HG02623 (cell line): ENCODE measurements at regions not wholly inside any gene's neighbourhood (a gene's known extent, or its start where the extent isn't known, plus 50 kb on each side); places are given as distances from the start of the nearest gene placed in this dataset.

Source experiments
- ATAC-seq: cut with Tn5 transposase; IDR thresholded peaks from one replicate; pipeline ENCODE4 v1.9.1; 2021; ENCODE audit warnings: moderate library complexity; ENCODE audit not compliant: unreplicated experiment

- ATAC-seq: no peak
Observed at GRCh38 chr9:107161338-107161737, 121.7 kb upstream of the RAD23B start.

GRCh38 chr9:107163370-107163769 is 119.7 kb upstream of the RAD23B start:
- no peak for ATAC-seq

GRCh38 chr9:107169796-107170195 is 113.3 kb upstream of the RAD23B start:
- ATAC-seq: no peak

GRCh38 chr9:107170801-107171200 is 112.3 kb upstream of the RAD23B start:
- ATAC-seq: no peak

- ATAC-seq: peak; percentile 71
Observed at GRCh38 chr9:107172160-107172978, 110.7 kb upstream of the RAD23B start.

- ATAC-seq: peak; percentile 41
Observed at GRCh38 chr9:107172979-107173347, 110.1 kb upstream of the RAD23B start.

- no peak for ATAC-seq
Observed at GRCh38 chr9:107173422-107174180, 109.5 kb upstream of the RAD23B start.

- ATAC-seq: no peak
Observed at GRCh38 chr9:107174441-107174840, 108.6 kb upstream of the RAD23B start.

GRCh38 chr9:107175041-107175440 is 108.0 kb upstream of the RAD23B start:
- no peak for ATAC-seq

GRCh38 chr9:107175816-107176435 is 107.2 kb upstream of the RAD23B start:
- no peak for ATAC-seq

- no peak for ATAC-seq
Observed at GRCh38 chr9:107176436-107177151, 106.5 kb upstream of the RAD23B start.

- ATAC-seq: no peak
Observed at GRCh38 chr9:107177243-107177839, 105.7 kb upstream of the RAD23B start.

GRCh38 chr9:107177857-107178256 is 105.2 kb upstream of the RAD23B start:
- no peak for ATAC-seq

- no peak for ATAC-seq
Observed at GRCh38 chr9:107178293-107178692, 104.8 kb upstream of the RAD23B start.

GRCh38 chr9:107180206-107180605 is 102.9 kb upstream of the RAD23B start:
- no peak for ATAC-seq

GRCh38 chr9:107183176-107183575 is 99.9 kb upstream of the RAD23B start:
- ATAC-seq: no peak

- ATAC-seq: no peak
Observed at GRCh38 chr9:107188376-107188775, 94.7 kb upstream of the RAD23B start.

- no peak for ATAC-seq
Observed at GRCh38 chr9:107190061-107190935, 92.8 kb upstream of the RAD23B start.

- ATAC-seq: no peak
Observed at GRCh38 chr9:107190936-107191290, 92.2 kb upstream of the RAD23B start.

- no peak for ATAC-seq
Observed at GRCh38 chr9:107193251-107193650, 89.8 kb upstream of the RAD23B start.
